DND-41 (cell line): ENCODE measurements at regions not wholly inside any gene's neighbourhood (a gene's known extent, or its start where the extent isn't known, plus 50 kb on each side); places are given as distances from the start of the nearest gene placed in this dataset.

Experiments used
- ATAC-seq: fragments of 200-7000 bp; cut with Tn5 transposase; 3 replicates; pipeline ENCODE4 v1.9.1; 2021; ENCODE audit warnings: low read depth; ENCODE audit not compliant: insufficient read depth
- DNase-seq: peaks from one replicate; pipeline ENCODE4 v3.0.0-alpha.2; 2020
- H2AFZ ChIP-seq: 2 replicates; pipeline ENCODE4 v1.6.0; 2012; ENCODE audit warnings: low read depth, low read length
- H3K27ac ChIP-seq: 2 replicates; pipeline ENCODE4 v1.5.1; 2012; ENCODE audit warnings: low read length, inconsistent platforms
- H3K27me3 ChIP-seq: fragments of 200-600 bp; sonication (generic); 2 replicates; pipeline ENCODE4 v1.6.0; 2012; ENCODE audit warnings: low read length, mild to moderate bottlenecking, inconsistent platforms; ENCODE audit not compliant: insufficient read depth, poor library complexity
- H3K36me3 ChIP-seq: 2 replicates; pipeline ENCODE4 v1.5.1; 2012; ENCODE audit warnings: low read length, inconsistent platforms; ENCODE audit not compliant: insufficient read depth
- H3K4me1 ChIP-seq: 2 replicates; pipeline ENCODE4 v1.5.1; 2012; ENCODE audit warnings: mild to moderate bottlenecking, low read length; ENCODE audit not compliant: insufficient read depth
- H3K4me2 ChIP-seq: 2 replicates; pipeline ENCODE4 v1.6.0; 2012; ENCODE audit warnings: mild to moderate bottlenecking, moderate library complexity, low read length, inconsistent platforms; ENCODE audit not compliant: insufficient read depth
- H3K4me3 ChIP-seq, 2 experiments: fragments of 200-600 bp in 1 of 2; shearing (Covaris generic) in 1 of 2; 2 replicates each; pipeline ENCODE4 v1.5.1; 2012 to 2016; ENCODE audit warnings: inconsistent platforms in 2 of 2, low read length in 2 of 2, mild to moderate bottlenecking in 2 of 2, low read depth in 1 of 2, moderate library complexity in 1 of 2
- H3K79me2 ChIP-seq: 2 replicates; pipeline ENCODE4 v1.6.0; 2012; ENCODE audit warnings: low read length, inconsistent platforms; ENCODE audit not compliant: insufficient read depth
- H3K9ac ChIP-seq: 2 replicates; pipeline ENCODE4 v1.6.0; 2012; ENCODE audit warnings: low read depth, mild to moderate bottlenecking, inconsistent platforms, low read length, moderate library complexity
- H3K9me3 ChIP-seq: 2 replicates; pipeline ENCODE4 v1.5.1; 2012; ENCODE audit warnings: low read length, moderate library complexity, mild to moderate bottlenecking, inconsistent platforms; ENCODE audit not compliant: insufficient read depth, severe bottlenecking
- H4K20me1 ChIP-seq: 2 replicates; pipeline ENCODE4 v1.6.0; 2012; ENCODE audit warnings: low read length; ENCODE audit not compliant: insufficient read depth
- CTCF ChIP-seq: IDR thresholded peaks from 2 replicates; pipeline ENCODE4 v1.5.1; 2012; ENCODE audit warnings: borderline replicate concordance, low read length, moderate library complexity, mild to moderate bottlenecking; ENCODE audit not compliant: poor library complexity, severe bottlenecking; ENCODE audit errors: extremely low read depth
- EZH2 ChIP-seq: IDR thresholded peaks from 3 replicates; pipeline ENCODE4 v1.6.1; 2012; ENCODE audit warnings: borderline replicate concordance, low read depth, mild to moderate bottlenecking, moderate library complexity, low read length, inconsistent platforms; ENCODE audit not compliant: severe bottlenecking

- Histone ChIP-seq H3K4me2 (no peak overlapping the region), H3K27ac (no peak overlapping the region), H3K4me1 (no peaks in the 10 kb centered on the region), H4K20me1 (no peaks in the 10 kb centered on the region), H3K36me3 (no peaks in the 10 kb centered on the region), H3K9me3 (no peaks in the 10 kb centered on the region), H2AFZ (no peak overlapping the region), H3K9ac (no peak overlapping the region), H3K27me3 (no peaks in the 10 kb centered on the region), H3K79me2 (no peaks in the 10 kb centered on the region), H3K4me3 (no peak overlapping the region)
- DNase-seq (no peak), ATAC-seq (no peak)
- TF ChIP-seq EZH2 = no peak
- TF ChIP-seq CTCF = no peak
These were observed 178.5 kb upstream of the TMEFF2 start for GRCh38 chr2:192373221-192373620.

- H3K36me3 ChIP-seq = no peaks in the 10 kb centered on the region
- DNase-seq (no peak), ATAC-seq (no peak)
- no peaks in the 10 kb centered on the region for H3K27me3 ChIP-seq
- H3K4me3 ChIP-seq = no peak overlapping the region
- H3K27ac ChIP-seq = no peak overlapping the region
- TF ChIP-seq EZH2 (no peak), CTCF (no peak)
- H3K4me1 ChIP-seq = no peaks in the 10 kb centered on the region
- no peak overlapping the region for H2AFZ ChIP-seq
- no peak overlapping the region for H3K4me2 ChIP-seq
- H3K9me3 ChIP-seq = no peaks in the 10 kb centered on the region
- no peaks in the 10 kb centered on the region for H3K79me2 ChIP-seq
- H3K9ac ChIP-seq = no peak overlapping the region
- no peaks in the 10 kb centered on the region for H4K20me1 ChIP-seq
These were observed 175.2 kb upstream of the TMEFF2 start for GRCh38 chr2:192369969-192370368.

GRCh38 chr2:192357217-192357616, 162.5 kb upstream of the TMEFF2 start:
- Histone ChIP-seq H3K4me2 (no peak overlapping the region), H3K9me3 (no peaks in the 10 kb centered on the region), H4K20me1 (no peaks in the 10 kb centered on the region), H3K4me3 (no peak overlapping the region), H3K27me3 (no peaks in the 10 kb centered on the region), H3K27ac (no peak overlapping the region), H3K36me3 (no peaks in the 10 kb centered on the region), H3K79me2 (no peaks in the 10 kb centered on the region), H3K9ac (no peak overlapping the region), H3K4me1 (no peaks in the 10 kb centered on the region), H2AFZ (no peak overlapping the region)
- DNase-seq (no peak), ATAC-seq (no peak)
- no peak for TF ChIP-seq EZH2
- no peak for TF ChIP-seq CTCF
